SK-N-SH (cell line): ENCODE measurements at regions not wholly inside any gene's neighbourhood (a gene's known extent, or its start where the extent isn't known, plus 50 kb on each side); places are given as distances from the start of the nearest gene placed in this dataset.

Experiments
- CTCF ChIP-seq: fragments of 200-600 bp; sonication (generic); IDR thresholded peaks from 2 replicates; pipeline ENCODE4 v1.6.1; 2017; ENCODE audit warnings: antibody characterized with exemption, mild to moderate bottlenecking, moderate library complexity
- JUND ChIP-seq: IDR thresholded peaks from 2 replicates; pipeline ENCODE4 v1.4.0; 2012
- NRF1 ChIP-seq: IDR thresholded peaks from 2 replicates; pipeline ENCODE4 v1.6.1; 2012; ENCODE audit warnings: low read depth, mild to moderate bottlenecking, low read length
- SMC3 ChIP-seq: IDR thresholded peaks from 2 replicates; pipeline ENCODE4 v1.6.1; 2012; ENCODE audit warnings: low read depth, low read length, improper control_type of control experiment

- TF ChIP-seq CTCF (no peak), SMC3 (no peak), JUND (no peak), NRF1 (no peak)
Measured at GRCh38 chr6:131353106-131353505, 217.8 kb downstream of the AKAP7 start.
